Suppressor macrophage (primary cell): ENCODE measurements at regions not wholly inside any gene's neighbourhood (a gene's known extent, or its start where the extent isn't known, plus 50 kb on each side); places are given as distances from the start of the nearest gene placed in this dataset.

Experiments
- DNase-seq, 4 experiments: peaks; one replicate each; pipeline ENCODE4 v3.0.0-alpha.2; 2020 to 2022

- DNase-seq: no peak
Observed at GRCh38 chr5:15206133-15206532, 293.8 kb upstream of the FBXL7 start.

GRCh38 chr5:15203376-15203775 is 296.6 kb upstream of the FBXL7 start:
- no peak for DNase-seq

GRCh38 chr5:15191012-15191411 is 309.0 kb upstream of the FBXL7 start:
- DNase-seq: no peak

- no peak for DNase-seq
Observed at GRCh38 chr5:15183520-15183919, 311.9 kb upstream of the ANKH start.

- no peak for DNase-seq
Observed at GRCh38 chr5:15170173-15170572, 298.6 kb upstream of the ANKH start.

GRCh38 chr5:15168358-15168757 is 296.8 kb upstream of the ANKH start:
- no peak for DNase-seq

- DNase-seq: no peak
Observed at GRCh38 chr5:15160091-15160490, 288.5 kb upstream of the ANKH start.

- no peak for DNase-seq
Observed at GRCh38 chr5:15159606-15160005, 288.0 kb upstream of the ANKH start.

- DNase-seq: no peak
Observed at GRCh38 chr5:15142458-15142857, 270.9 kb upstream of the ANKH start.

GRCh38 chr5:15137414-15137813 is 265.8 kb upstream of the ANKH start:
- no peak for DNase-seq

- DNase-seq: no peak
Observed at GRCh38 chr5:15135661-15136060, 264.1 kb upstream of the ANKH start.

- no peak for DNase-seq
Observed at GRCh38 chr5:15133456-15133965, 261.9 kb upstream of the ANKH start.

GRCh38 chr5:15132816-15133405 is 261.3 kb upstream of the ANKH start:
- DNase-seq: no peak

GRCh38 chr5:15131909-15132308 is 260.3 kb upstream of the ANKH start:
- DNase-seq: no peak

- DNase-seq: no peak
Observed at GRCh38 chr5:15124871-15125568, 253.4 kb upstream of the ANKH start.

GRCh38 chr5:15124461-15124860 is 252.9 kb upstream of the ANKH start:
- DNase-seq: no peak

GRCh38 chr5:15117688-15118087 is 246.1 kb upstream of the ANKH start:
- DNase-seq: no peak

GRCh38 chr5:15116996-15117395 is 245.4 kb upstream of the ANKH start:
- no peak for DNase-seq

- no peak for DNase-seq
Observed at GRCh38 chr5:15106530-15107283, 235.1 kb upstream of the ANKH start.

GRCh38 chr5:15105799-15106393 is 234.3 kb upstream of the ANKH start:
- DNase-seq: peak; percentile 46 to 61 (median 52)

- DNase-seq: no peak
Observed at GRCh38 chr5:15103864-15104263, 232.3 kb upstream of the ANKH start.

- DNase-seq: no peak
Observed at GRCh38 chr5:15103130-15103529, 231.6 kb upstream of the ANKH start.

- no peak for DNase-seq
Observed at GRCh38 chr5:15097552-15097951, 226.0 kb upstream of the ANKH start.
